ENCODE measurements at regions not wholly inside any gene's neighbourhood (a gene's known extent, or its start where the extent isn't known, plus 50 kb on each side); places are given as distances from the start of the nearest gene placed in this dataset.

- Histone ChIP-seq H3K9me3 (no peaks in the 10 kb centered on the region), H3K4me1 (no peaks in the 10 kb centered on the region), H3K27me3 (no peaks in the 10 kb centered on the region), H3K36me3 (no peaks in the 10 kb centered on the region), H3K4me3 (ENCODE audit: low read depth, low read length) (no peak overlapping the region)
- no peak for DNase-seq
- no peak for TF ChIP-seq CTCF (IDR thresholded peaks at IDR 0.05; ENCODE audit: low read depth, low read length)
Observed at GRCh38 chr16:62913924-62914323, 877.7 kb upstream of the CDH8 start.

GRCh38 chr16:62913333-62913732 is 877.1 kb upstream of the CDH8 start:
- DNase-seq: no peak
- H3K4me3 ChIP-seq (ENCODE audit: low read depth, low read length): no peak overlapping the region
- no peaks in the 10 kb centered on the region for H3K36me3 ChIP-seq
- no peaks in the 10 kb centered on the region for H3K27me3 ChIP-seq
- no peaks in the 10 kb centered on the region for H3K9me3 ChIP-seq
- no peaks in the 10 kb centered on the region for H3K4me1 ChIP-seq
- no peak for TF ChIP-seq CTCF (IDR thresholded peaks at IDR 0.05; ENCODE audit: low read depth, low read length)

GRCh38 chr16:62909597-62909996 is 873.4 kb upstream of the CDH8 start:
- Histone ChIP-seq H3K4me1 (no peaks in the 10 kb centered on the region), H3K27me3 (no peaks in the 10 kb centered on the region), H3K4me3 (ENCODE audit: low read depth, low read length) (no peak overlapping the region), H3K9me3 (no peaks in the 10 kb centered on the region), H3K36me3 (no peaks in the 10 kb centered on the region)
- no peak for DNase-seq
- no peak for TF ChIP-seq CTCF (IDR thresholded peaks at IDR 0.05; ENCODE audit: low read depth, low read length)

GRCh38 chr16:62907562-62907961 is 871.3 kb upstream of the CDH8 start:
- Histone ChIP-seq H3K4me1 (no peaks in the 10 kb centered on the region), H3K9me3 (no peaks in the 10 kb centered on the region), H3K27me3 (no peaks in the 10 kb centered on the region), H3K36me3 (no peaks in the 10 kb centered on the region), H3K4me3 (ENCODE audit: low read depth, low read length) (no peak overlapping the region)
- no peak for TF ChIP-seq CTCF (IDR thresholded peaks at IDR 0.05; ENCODE audit: low read depth, low read length)
- DNase-seq: no peak

- TF ChIP-seq CTCF (IDR thresholded peaks at IDR 0.05; ENCODE audit: low read depth, low read length): no peak
- Histone ChIP-seq H3K4me3 (ENCODE audit: low read depth, low read length) (no peak overlapping the region), H3K9me3 (no peaks in the 10 kb centered on the region), H3K27me3 (no peaks in the 10 kb centered on the region), H3K36me3 (no peaks in the 10 kb centered on the region), H3K4me1 (no peaks in the 10 kb centered on the region)
- DNase-seq: no peak
Observed at GRCh38 chr16:62903961-62904502, 867.8 kb upstream of the CDH8 start.

- DNase-seq: no peak
- no peaks in the 10 kb centered on the region for H3K4me1 ChIP-seq
- no peaks in the 10 kb centered on the region for H3K9me3 ChIP-seq
- no peak for TF ChIP-seq CTCF (IDR thresholded peaks at IDR 0.05; ENCODE audit: low read depth, low read length)
- H3K4me3 ChIP-seq (ENCODE audit: low read depth, low read length): no peak overlapping the region
- no peaks in the 10 kb centered on the region for H3K27me3 ChIP-seq
- H3K36me3 ChIP-seq: no peaks in the 10 kb centered on the region
Observed at GRCh38 chr16:62899737-62900136, 863.5 kb upstream of the CDH8 start.
